ENCODE measurements at regions not wholly inside any gene's neighbourhood (a gene's known extent, or its start where the extent isn't known, plus 50 kb on each side); places are given as distances from the start of the nearest gene placed in this dataset.

DNA sequence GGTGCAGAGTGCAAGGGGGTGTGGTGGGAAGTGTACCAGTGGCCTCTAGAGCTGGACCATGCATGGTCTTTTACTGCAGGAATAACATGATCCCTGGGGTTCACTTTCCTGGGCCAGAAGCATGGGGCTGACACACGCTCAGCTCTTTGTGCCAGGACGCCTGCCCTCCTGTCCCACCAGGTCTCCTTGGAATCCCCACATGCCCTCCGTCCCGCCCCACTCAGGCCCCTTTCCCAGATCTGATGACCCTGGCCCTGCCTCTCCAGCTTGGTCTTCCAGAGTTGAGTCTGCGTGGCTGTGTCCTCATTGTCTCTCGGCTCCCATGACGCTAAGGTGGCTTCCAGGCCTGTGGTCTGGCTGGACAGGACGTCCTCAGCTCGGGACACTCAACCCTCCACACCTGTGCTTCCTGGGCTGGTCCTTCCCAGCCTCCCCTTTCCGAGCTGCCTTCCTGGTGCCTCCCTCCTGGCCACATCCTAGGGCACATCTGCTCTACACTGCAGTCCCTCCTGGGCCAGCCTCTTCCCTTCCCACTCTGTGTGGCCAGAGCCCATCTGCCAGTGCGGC is 249.5 kb upstream of the SHH start:
- Histone ChIP-seq H3K4me3 (ENCODE audit: low read length) (no peak overlapping the region), H4K20me1 (ENCODE audit: insufficient read depth) (no peaks in the 10 kb centered on the region), H3K27me3 (ENCODE audit: insufficient read depth, low read depth, low read length) (no peaks in the 10 kb centered on the region), H3F3A (ENCODE audit: insufficient read depth, low read length, poor library complexity, severe bottlenecking) (no peaks in the 10 kb centered on the region), H3K9ac (ENCODE audit: low read length) (no peak overlapping the region), H3K36me3 (ENCODE audit: insufficient read depth, low read length) (no peaks in the 10 kb centered on the region), H3K9me3 (ENCODE audit: low read length) (no peaks in the 10 kb centered on the region), H3K79me2 (replicated peaks; ENCODE audit: insufficient read depth, low read length) (no peaks in the 10 kb centered on the region), H3K4me2 (ENCODE audit: low read length) (no peak overlapping the region), H3K9me2 (ENCODE audit: insufficient read depth, low read length) (no peaks in the 10 kb centered on the region), H2AFZ (ENCODE audit: low read depth, low read length) (no peak overlapping the region), H3K27ac (ENCODE audit: low read length) (no peak overlapping the region)
- TF ChIP-seq TAF1 (IDR thresholded peaks at IDR 0.05; ENCODE audit: low read depth) (no peak), POLR2AphosphoS5 (IDR thresholded peaks at IDR 0.05) (no peak)

DNA sequence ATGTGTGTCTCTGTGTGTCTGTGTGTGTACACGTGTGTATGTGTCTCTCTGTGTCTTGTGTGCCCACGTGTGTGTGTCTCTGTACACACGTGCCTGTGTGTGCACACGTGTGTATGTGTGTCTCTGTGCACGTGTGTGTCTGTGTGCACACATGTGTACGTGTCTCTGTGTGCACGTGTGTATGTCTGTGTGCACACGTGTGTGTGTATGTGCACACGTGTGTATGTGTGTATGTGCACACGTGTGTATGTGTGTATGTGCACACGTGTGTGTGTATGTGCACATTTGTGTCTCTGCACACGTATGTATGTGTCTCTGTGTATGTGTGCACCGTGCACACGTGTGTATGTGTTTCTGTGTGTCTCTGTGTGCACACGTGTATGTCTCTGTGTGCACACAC is 248.7 kb upstream of the SHH start:
- Histone ChIP-seq H3K4me3 (ENCODE audit: low read length) (no peak overlapping the region), H2AFZ (ENCODE audit: low read depth, low read length) (no peak overlapping the region)
- TF ChIP-seq SMC3 (conservative IDR thresholded peaks at IDR 0.05; ENCODE audit: poor library complexity) (no peak), RAD21 (conservative IDR thresholded peaks at IDR 0.05) (no peak), EP300 (conservative IDR thresholded peaks at IDR 0.05; ENCODE audit: poor library complexity, severe bottlenecking) (no peak), EZH2 (IDR thresholded peaks at IDR 0.05; ENCODE audit: borderline replicate concordance, insufficient read depth, low read length, poor library complexity, severe bottlenecking) (no peak), POLR2AphosphoS5 (IDR thresholded peaks at IDR 0.05) (no peak), MXI1 (conservative IDR thresholded peaks at IDR 0.05; ENCODE audit: poor library complexity, severe bottlenecking) (no peak), TAF1 (IDR thresholded peaks at IDR 0.05; ENCODE audit: low read depth) (no peak)
- TF ChIP-seq, protein P1, sequence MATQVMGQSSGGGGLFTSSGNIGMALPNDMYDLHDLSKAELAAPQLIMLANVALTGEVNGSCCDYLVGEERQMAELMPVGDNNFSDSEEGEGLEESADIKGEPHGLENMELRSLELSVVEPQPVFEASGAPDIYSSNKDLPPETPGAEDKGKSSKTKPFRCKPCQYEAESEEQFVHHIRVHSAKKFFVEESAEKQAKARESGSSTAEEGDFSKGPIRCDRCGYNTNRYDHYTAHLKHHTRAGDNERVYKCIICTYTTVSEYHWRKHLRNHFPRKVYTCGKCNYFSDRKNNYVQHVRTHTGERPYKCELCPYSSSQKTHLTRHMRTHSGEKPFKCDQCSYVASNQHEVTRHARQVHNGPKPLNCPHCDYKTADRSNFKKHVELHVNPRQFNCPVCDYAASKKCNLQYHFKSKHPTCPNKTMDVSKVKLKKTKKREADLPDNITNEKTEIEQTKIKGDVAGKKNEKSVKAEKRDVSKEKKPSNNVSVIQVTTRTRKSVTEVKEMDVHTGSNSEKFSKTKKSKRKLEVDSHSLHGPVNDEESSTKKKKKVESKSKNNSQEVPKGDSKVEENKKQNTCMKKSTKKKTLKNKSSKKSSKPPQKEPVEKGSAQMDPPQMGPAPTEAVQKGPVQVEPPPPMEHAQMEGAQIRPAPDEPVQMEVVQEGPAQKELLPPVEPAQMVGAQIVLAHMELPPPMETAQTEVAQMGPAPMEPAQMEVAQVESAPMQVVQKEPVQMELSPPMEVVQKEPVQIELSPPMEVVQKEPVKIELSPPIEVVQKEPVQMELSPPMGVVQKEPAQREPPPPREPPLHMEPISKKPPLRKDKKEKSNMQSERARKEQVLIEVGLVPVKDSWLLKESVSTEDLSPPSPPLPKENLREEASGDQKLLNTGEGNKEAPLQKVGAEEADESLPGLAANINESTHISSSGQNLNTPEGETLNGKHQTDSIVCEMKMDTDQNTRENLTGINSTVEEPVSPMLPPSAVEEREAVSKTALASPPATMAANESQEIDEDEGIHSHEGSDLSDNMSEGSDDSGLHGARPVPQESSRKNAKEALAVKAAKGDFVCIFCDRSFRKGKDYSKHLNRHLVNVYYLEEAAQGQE (IDR thresholded peaks at IDR 0.05; ENCODE audit: borderline replicate concordance): no peak
- TF ChIP-seq, protein P2, sequence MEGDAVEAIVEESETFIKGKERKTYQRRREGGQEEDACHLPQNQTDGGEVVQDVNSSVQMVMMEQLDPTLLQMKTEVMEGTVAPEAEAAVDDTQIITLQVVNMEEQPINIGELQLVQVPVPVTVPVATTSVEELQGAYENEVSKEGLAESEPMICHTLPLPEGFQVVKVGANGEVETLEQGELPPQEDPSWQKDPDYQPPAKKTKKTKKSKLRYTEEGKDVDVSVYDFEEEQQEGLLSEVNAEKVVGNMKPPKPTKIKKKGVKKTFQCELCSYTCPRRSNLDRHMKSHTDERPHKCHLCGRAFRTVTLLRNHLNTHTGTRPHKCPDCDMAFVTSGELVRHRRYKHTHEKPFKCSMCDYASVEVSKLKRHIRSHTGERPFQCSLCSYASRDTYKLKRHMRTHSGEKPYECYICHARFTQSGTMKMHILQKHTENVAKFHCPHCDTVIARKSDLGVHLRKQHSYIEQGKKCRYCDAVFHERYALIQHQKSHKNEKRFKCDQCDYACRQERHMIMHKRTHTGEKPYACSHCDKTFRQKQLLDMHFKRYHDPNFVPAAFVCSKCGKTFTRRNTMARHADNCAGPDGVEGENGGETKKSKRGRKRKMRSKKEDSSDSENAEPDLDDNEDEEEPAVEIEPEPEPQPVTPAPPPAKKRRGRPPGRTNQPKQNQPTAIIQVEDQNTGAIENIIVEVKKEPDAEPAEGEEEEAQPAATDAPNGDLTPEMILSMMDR (IDR thresholded peaks at IDR 0.05; ENCODE audit: poor library complexity, severe bottlenecking): no peak

More for the DNA sequence above, 248.7 kb upstream of the SHH start:
- H3K4me2 ChIP-seq (ENCODE audit: low read length): no peak overlapping the region
- H3K9me2 ChIP-seq (ENCODE audit: insufficient read depth, low read length): no peaks in the 10 kb centered on the region
- no peak overlapping the region for H3K9ac ChIP-seq (ENCODE audit: low read length)
- no peak overlapping the region for H3K27ac ChIP-seq (ENCODE audit: low read length)
- H3K79me2 ChIP-seq (replicated peaks; ENCODE audit: insufficient read depth, low read length): no peaks in the 10 kb centered on the region
- H3F3A ChIP-seq (ENCODE audit: insufficient read depth, low read length, poor library complexity, severe bottlenecking): no peaks in the 10 kb centered on the region
- no peaks in the 10 kb centered on the region for H4K20me1 ChIP-seq (ENCODE audit: insufficient read depth)
- H3K9me3 ChIP-seq (ENCODE audit: low read length): no peaks in the 10 kb centered on the region
- no peaks in the 10 kb centered on the region for H3K27me3 ChIP-seq (ENCODE audit: insufficient read depth, low read depth, low read length)
- H3K36me3 ChIP-seq (ENCODE audit: insufficient read depth, low read length): no peaks in the 10 kb centered on the region

Data from neural cell (in vitro differentiated cells).